CD4-positive, alpha-beta T cell treated with Interleukin-17A for 4 hours (primary cell): ENCODE measurements at regions not wholly inside any gene's neighbourhood (a gene's known extent, or its start where the extent isn't known, plus 50 kb on each side); places are given as distances from the start of the nearest gene placed in this dataset.

Experiments
- DNase-seq: peaks from one replicate; pipeline ENCODE4 v3.0.0-alpha.2; 2020; ENCODE audit warnings: mixed read lengths

DNA sequence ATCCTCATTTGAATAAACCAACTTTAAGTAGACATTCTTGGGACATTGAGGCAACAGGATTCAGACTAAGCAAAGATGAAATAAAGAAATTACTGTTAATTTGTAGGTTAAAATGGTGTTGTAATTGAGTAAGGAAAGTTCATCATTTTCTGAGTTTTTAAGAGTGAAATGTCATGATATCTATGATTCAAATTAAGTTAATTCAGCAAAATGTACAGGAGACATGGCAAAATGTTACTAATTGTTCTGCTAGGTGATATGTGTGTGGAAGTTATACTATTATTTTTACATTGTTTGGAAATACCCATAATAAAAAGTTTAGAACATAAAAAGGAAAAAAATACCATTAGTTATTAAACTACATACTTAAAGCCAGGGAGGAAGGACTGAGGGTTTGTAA is 55.0 kb upstream of the EGLN3 start:
- DNase-seq, result no peak

DNA sequence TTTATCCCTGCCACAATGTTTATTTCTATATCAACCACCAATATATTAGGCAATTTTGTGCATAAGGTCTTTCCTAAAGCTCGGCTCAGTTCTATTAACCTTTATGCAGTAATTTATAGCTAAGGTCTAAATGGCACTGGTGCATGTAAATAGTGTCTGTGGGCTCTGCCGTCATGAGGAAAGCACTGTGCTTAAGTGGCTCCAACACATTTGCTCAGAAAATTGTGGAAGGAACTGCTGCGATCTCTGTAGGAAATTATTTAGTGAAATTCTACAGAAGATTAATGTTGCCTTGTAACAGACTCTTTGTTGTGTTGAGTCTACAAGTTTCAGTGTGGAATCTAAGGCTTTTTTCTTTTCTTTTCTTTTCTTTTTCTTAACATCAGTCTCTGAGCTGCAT is 54.0 kb upstream of the EGLN3 start:
- DNase-seq, result no peak

GRCh38 chr14:34003691-34004090 is 52.8 kb upstream of the EGLN3 start:
- DNase-seq, result no peak

GRCh38 chr14:34003082-34003668 is 52.3 kb upstream of the EGLN3 start:
- no peak for DNase-seq
